Esophagus muscularis mucosa (tissue), 4 donors: ENCODE measurements at regions not wholly inside any gene's neighbourhood (a gene's known extent, or its start where the extent isn't known, plus 50 kb on each side); places are given as distances from the start of the nearest gene placed in this dataset.

ENCODE experiments used
- DNase-seq: peaks from one replicate; pipeline ENCODE4 v3.0.0-alpha.2; 2017; ENCODE audit errors: extremely low spot score
- H3K27ac ChIP-seq, 4 donors: fragments of 200-600 bp; sonication (generic); replicated peaks in 1 of 4; 1 replicate in 3 of 4; 2 replicates in 1 of 4; pipeline ENCODE4 v1.5.1; 2016 to 2019; ENCODE audit warnings: mild to moderate bottlenecking in 1 of 4
- H3K27me3 ChIP-seq, 4 donors: fragments of 200-600 bp; sonication (generic); one replicate each; pipeline versions ENCODE4 v1.5.1 to v1.6.0; 2016 to 2019
- H3K36me3 ChIP-seq, 4 donors: fragments of 200-600 bp; sonication (generic); one replicate each; pipeline ENCODE4 v1.5.1; 2016 to 2019
- H3K4me1 ChIP-seq, 4 donors: fragments of 200-600 bp; sonication (generic); one replicate each; pipeline ENCODE4 v1.5.1; 2016 to 2019
- H3K4me3 ChIP-seq, 4 donors: fragments of 200-600 bp; sonication (generic); 1 replicate in 2 of 4; 2 replicates in 2 of 4; pipeline ENCODE4 v1.5.1; 2016 to 2019; ENCODE audit warnings: mild to moderate bottlenecking in 4 of 4, moderate library complexity in 1 of 4
- H3K9me3 ChIP-seq, 4 donors: fragments of 200-600 bp; sonication (generic); 1 replicate in 3 of 4; 2 replicates in 1 of 4; pipeline ENCODE4 v1.5.1; 2016 to 2019
- CTCF ChIP-seq, 3 experiments: fragments of 200-600 bp in 2 of 3; fragments of 450-650 bp in 1 of 3; sonication (generic) in 2 of 3; IDR thresholded peaks; one replicate each; pipeline ENCODE4 v1.5.1; 2017 to 2019; ENCODE audit warnings: antibody characterized with exemption in 3 of 3, mild to moderate bottlenecking in 2 of 3, moderate library complexity in 1 of 3
- EP300 ChIP-seq: sonication (generic); formaldehyde crosslinking; IDR thresholded peaks from one replicate; pipeline ENCODE4 v1.6.1; 2017; ENCODE audit warnings: antibody characterized with exemption
- POLR2A ChIP-seq: fragments of 450-650 bp; IDR thresholded peaks from one replicate; pipeline ENCODE4 v1.6.1; 2017; ENCODE audit warnings: antibody characterized with exemption, moderate library complexity, mild to moderate bottlenecking, low read depth
- POLR2AphosphoS5 ChIP-seq, 2 donors: sonication (generic); formaldehyde crosslinking; IDR thresholded peaks; one replicate each; pipeline ENCODE4 v1.6.1; 2017; ENCODE audit warnings: antibody characterized with exemption in 2 of 2
- WGBS: methylation state at CpG from one replicate; pipeline ENCODE4 v1.1.5; 2018; 5-methylcytosine and 5-hydroxymethylcytosine counted together
- intact Hi-C: fragments of 100-400 bp; cut with DNase I; formaldehyde crosslinking; loops from one replicate; pipeline ENCODE4 v1.15.1; 2023

DNA sequence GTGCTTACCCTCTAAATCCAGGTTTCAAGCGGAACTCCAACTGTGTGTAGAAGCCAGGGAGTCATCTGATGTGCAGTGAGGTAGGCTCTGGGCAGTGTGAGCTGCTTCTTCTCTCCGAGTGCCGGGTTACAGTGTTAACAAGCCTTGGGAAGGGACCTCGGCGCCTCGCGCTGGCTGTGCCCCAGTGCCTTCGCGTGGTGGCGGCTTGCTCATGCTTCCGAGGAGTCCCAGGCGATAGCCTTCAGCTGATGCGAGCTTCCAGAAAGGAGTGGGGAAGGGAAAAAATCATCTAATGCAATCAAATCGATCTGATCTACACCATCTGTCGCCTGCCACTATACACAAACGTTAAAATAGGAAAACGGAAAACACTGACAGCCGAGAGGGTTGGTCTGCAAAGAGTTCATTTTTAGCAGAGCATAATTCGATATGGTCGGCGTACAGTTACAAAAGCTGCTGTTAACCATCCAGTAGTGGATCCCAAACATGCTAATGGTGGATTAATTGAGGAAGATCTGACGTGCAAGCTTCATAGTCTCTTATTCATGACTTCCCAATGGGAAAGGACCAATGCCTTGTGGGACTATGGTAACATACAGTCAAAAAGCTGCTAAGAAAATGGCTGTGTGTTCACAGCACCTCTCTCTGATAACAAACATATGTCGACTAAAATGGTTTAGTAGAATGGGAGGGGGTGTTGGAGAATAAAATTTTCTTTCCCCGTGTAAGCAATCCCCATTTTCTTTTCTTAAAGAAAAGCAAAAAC is 128.7 kb upstream of the DPYD start:
- Histone ChIP-seq H3K27ac (no peak overlapping the region), H3K36me3 (no peaks in the 10 kb centered on the region), H3K4me3 (no peak overlapping the region), H3K27me3 (peaks cover 4 to 94% (median 46%) of the 10 kb centered on the region in 4 donors), H3K9me3 (no peaks in the 10 kb centered on the region), H3K4me1 (peaks cover 27 to 47% (median 40%) of the 10 kb centered on the region in 4 donors)
- no peak for TF ChIP-seq CTCF (IDR thresholded peaks at IDR 0.05)
- TF ChIP-seq POLR2A = no peak
- TF ChIP-seq EP300 = no peak
- TF ChIP-seq POLR2AphosphoS5 (IDR thresholded peaks at IDR 0.05) = no peak
- DNase-seq = no peak
- WGBS = 12% methylated on average over 24 of the region's 24 CpGs
- intact Hi-C loops = loop anchor here (5.0 kb wide), 2 partner anchors 597 to 1082 kb away; no protein-coding TSS in a partner anchor

- TF ChIP-seq POLR2AphosphoS5 (IDR thresholded peaks at IDR 0.05) (no peak), POLR2A (no peak), CTCF (IDR thresholded peaks at IDR 0.05) (no peak), EP300 (no peak)
- no peak overlapping the region for H3K27ac ChIP-seq
- 6% methylated on average over 16 of the region's 16 CpGs for WGBS
- H3K9me3 ChIP-seq = no peaks in the 10 kb centered on the region
- H3K27me3 ChIP-seq = peaks cover 4 to 94% (median 50%) of the 10 kb centered on the region in 4 donors
- peaks cover 27 to 42% (median 34%) of the 10 kb centered on the region in 4 donors for H3K4me1 ChIP-seq
- intact Hi-C loops = loop anchor here (5.0 kb wide), 1 partner anchor 1082 kb away; no protein-coding TSS in a partner anchor
- H3K4me3 ChIP-seq = peak overlapping the region in 3 of 4 donors; percentile 17 to 37 (median 21)
- no peaks in the 10 kb centered on the region for H3K36me3 ChIP-seq
- DNase-seq = no peak
These were observed 128.0 kb upstream of the DPYD start for GRCh38 chr1:98048751-98049325.

- H3K4me1 ChIP-seq = peaks cover 21 to 36% (median 28%) of the 10 kb centered on the region in 4 donors
- peak overlapping the region in 3 of 4 donors; percentile 17 to 37 (median 21) for H3K4me3 ChIP-seq
- TF ChIP-seq EP300 (no peak), CTCF (IDR thresholded peaks at IDR 0.05) (peak in 1 of 3 experiments; percentile 9), POLR2AphosphoS5 (IDR thresholded peaks at IDR 0.05) (peak in 1 of 2 donors; percentile 49)
- intact Hi-C loops = loop anchor here (5.0 kb wide), 1 partner anchor 1081 kb away; no protein-coding TSS in a partner anchor
- no peaks in the 10 kb centered on the region for H3K36me3 ChIP-seq
- H3K27ac ChIP-seq = no peak overlapping the region
- peaks cover 4 to 92% (median 47%) of the 10 kb centered on the region in 4 donors for H3K27me3 ChIP-seq
- no peak for DNase-seq
- WGBS = under 1% methylated on average over 15 of the region's 15 CpGs
- no peaks in the 10 kb centered on the region for H3K9me3 ChIP-seq
These were observed 127.4 kb upstream of the DPYD start for GRCh38 chr1:98048244-98048643.

DNA sequence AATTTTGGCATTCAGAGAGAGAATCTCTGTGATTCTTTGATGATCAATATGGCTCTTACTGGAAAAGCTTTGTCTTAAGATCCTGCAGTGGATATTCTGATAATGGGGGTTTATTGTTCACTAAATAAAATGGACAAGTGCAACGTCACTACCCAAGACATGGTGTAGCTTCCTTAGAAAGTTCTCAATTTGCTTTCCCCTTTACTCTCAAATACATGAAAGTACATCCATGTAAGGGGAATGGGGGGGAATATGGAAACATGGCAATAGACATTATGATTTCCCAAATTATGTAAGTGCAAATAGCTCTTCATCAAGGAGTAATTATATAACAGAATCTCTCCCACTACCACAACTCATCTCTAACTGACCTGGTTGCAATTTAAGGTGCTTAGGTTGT is 126.3 kb upstream of the DPYD start:
- H3K27me3 ChIP-seq = peaks cover 4 to 91% (median 47%) of the 10 kb centered on the region in 4 donors
- 36% methylated on average over 1 of the region's 1 CpG for WGBS

More for the DNA sequence above, 126.3 kb upstream of the DPYD start:
- no peak overlapping the region for H3K27ac ChIP-seq
- TF ChIP-seq EP300 = no peak
- TF ChIP-seq CTCF (IDR thresholded peaks at IDR 0.05) = no peak
- TF ChIP-seq POLR2A = no peak
- no peak for TF ChIP-seq POLR2AphosphoS5 (IDR thresholded peaks at IDR 0.05)
- no peaks in the 10 kb centered on the region for H3K9me3 ChIP-seq
- no peaks in the 10 kb centered on the region for H3K36me3 ChIP-seq
- DNase-seq = no peak
- no peak overlapping the region for H3K4me3 ChIP-seq
- peaks cover 18 to 34% (median 26%) of the 10 kb centered on the region in 4 donors for H3K4me1 ChIP-seq
- intact Hi-C loops = loop anchor here (5.0 kb wide), 1 partner anchor 1080 kb away; no protein-coding TSS in a partner anchor
